A549 (cell line): ENCODE measurements at regions not wholly inside any gene's neighbourhood (a gene's known extent, or its start where the extent isn't known, plus 50 kb on each side); places are given as distances from the start of the nearest gene placed in this dataset.

ENCODE experiments used
- HDAC2 ChIP-seq: fragments of 200-600 bp; sonication (generic); IDR thresholded peaks from 2 replicates; pipeline ENCODE4 v1.6.1; 2016
- TF ChIP-seq, protein P1 (sequence below): fragments of >200 bp; sonication (Bioruptor Twin); formaldehyde crosslinking; IDR thresholded peaks from 3 replicates; pipeline ENCODE4 v1.5.1; 2016

DNA sequence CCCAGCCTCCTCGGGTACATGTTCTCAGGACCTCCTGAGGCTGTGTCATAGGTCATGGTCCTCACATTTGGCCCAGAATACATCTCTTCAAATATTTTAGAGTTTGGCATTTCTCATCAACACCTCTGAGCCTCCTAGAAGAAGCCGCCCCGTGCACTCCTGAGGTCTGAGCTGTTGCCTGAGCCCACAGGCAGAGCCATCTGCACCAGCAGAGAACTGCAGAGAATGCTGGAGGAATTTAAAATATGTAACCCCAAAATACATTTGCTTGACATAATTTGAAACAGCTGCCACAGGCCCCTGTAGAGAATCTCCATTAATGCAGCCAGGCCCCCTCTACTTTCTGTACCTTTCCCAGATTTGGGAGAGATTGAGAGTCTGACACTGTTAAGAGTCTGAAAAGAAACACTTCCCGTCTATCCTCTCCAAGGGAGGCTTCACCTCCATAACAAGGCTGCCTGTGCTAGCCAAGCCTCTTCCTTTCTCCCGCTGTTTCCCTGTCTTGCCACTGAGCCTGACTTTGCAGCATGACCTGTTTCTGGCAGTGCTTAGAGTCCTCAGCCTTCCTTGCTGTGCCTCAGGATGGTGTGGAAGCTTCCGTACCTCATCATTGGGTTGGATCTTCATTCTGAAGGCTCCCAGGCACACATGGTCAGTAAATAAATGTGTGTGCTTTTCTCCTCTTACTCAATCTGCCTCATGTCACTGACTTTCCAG, 95.4 kb upstream of the SFSWAP start:
- TF ChIP-seq, protein P1, sequence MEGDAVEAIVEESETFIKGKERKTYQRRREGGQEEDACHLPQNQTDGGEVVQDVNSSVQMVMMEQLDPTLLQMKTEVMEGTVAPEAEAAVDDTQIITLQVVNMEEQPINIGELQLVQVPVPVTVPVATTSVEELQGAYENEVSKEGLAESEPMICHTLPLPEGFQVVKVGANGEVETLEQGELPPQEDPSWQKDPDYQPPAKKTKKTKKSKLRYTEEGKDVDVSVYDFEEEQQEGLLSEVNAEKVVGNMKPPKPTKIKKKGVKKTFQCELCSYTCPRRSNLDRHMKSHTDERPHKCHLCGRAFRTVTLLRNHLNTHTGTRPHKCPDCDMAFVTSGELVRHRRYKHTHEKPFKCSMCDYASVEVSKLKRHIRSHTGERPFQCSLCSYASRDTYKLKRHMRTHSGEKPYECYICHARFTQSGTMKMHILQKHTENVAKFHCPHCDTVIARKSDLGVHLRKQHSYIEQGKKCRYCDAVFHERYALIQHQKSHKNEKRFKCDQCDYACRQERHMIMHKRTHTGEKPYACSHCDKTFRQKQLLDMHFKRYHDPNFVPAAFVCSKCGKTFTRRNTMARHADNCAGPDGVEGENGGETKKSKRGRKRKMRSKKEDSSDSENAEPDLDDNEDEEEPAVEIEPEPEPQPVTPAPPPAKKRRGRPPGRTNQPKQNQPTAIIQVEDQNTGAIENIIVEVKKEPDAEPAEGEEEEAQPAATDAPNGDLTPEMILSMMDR = no peak
- TF ChIP-seq HDAC2 = no peak
